ES-I3 (cell line): ENCODE measurements at regions not wholly inside any gene's neighbourhood (a gene's known extent, or its start where the extent isn't known, plus 50 kb on each side); places are given as distances from the start of the nearest gene placed in this dataset.
"Not testable (repeated sequence)": the region's sequence is repeated elsewhere in the genome, so short reads cannot be mapped to it uniquely, and the experiment has no call there.

Source experiments
- H3K36me3 ChIP-seq: 2 replicates; pipeline ENCODE4 v1.6.1; 2013; ENCODE audit warnings: mild to moderate bottlenecking, low read length, control low read depth, moderate library complexity; ENCODE audit not compliant: insufficient read depth
- H3K4me1 ChIP-seq: 2 replicates; pipeline ENCODE4 v1.6.1; 2013; ENCODE audit warnings: mild to moderate bottlenecking, control low read depth, low read length; ENCODE audit not compliant: insufficient read depth
- H3K9ac ChIP-seq: 2 replicates; pipeline ENCODE4 v1.6.1; 2013; ENCODE audit warnings: low read depth, mild to moderate bottlenecking, low read length, moderate library complexity
- H3K9me3 ChIP-seq: 2 replicates; pipeline ENCODE4 v1.6.1; 2013; ENCODE audit warnings: mild to moderate bottlenecking, low read length, moderate library complexity; ENCODE audit not compliant: control insufficient read depth, insufficient read depth

DNA sequence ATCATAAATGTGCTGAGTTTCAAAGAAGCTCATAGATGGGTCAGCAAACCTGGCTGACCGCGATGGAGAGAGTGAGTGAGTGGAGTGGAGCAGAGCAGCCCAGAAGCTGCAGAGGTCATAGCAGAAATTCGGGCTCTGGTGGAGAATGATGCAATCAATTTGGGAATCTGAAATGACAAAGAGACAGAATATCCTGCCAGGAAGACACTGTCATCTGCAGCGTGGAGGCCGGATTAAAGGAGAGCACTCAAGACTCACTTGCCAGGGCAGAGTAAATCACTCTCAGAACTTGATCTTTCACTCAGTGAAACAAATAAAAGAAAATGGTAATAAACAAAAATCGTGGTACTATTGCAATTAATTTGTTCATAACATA lies 109.6 kb upstream of the RREB1 start:
- no peaks in the 10 kb centered on the region for H3K9me3 ChIP-seq
- H3K36me3 ChIP-seq = no peaks in the 10 kb centered on the region
- H3K4me1 ChIP-seq = peaks cover 11% of the 10 kb centered on the region; the same call in 1 of the 2 replicates
- H3K9ac ChIP-seq = no peak overlapping the region

GRCh38 chr6:7000825-7001777 lies 106.7 kb upstream of the RREB1 start:
- Histone ChIP-seq H3K9me3 (no peaks in the 10 kb centered on the region), H3K4me1 (peaks cover 11% of the 10 kb centered on the region; the same call in 1 of the 2 replicates), H3K9ac (no peak overlapping the region), H3K36me3 (no peaks in the 10 kb centered on the region)

DNA sequence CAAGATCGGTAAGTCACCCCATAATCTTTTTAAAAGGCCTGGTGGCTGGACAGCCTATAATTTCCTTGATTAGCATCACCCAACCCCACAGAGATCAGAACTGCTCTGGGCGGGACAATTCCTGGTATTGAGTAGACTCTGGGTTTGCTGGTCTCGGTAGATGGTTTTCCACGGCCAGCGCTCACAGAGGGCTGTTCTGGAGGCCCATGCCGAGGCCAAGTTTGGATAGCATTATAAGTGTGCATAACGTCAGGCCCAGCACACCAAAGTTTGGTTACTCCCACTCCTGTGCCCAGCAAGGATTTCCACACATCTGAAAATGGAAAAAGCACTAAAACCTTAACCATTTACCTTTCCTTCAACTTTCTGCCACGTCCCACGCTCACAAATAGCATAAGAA lies 104.7 kb upstream of the RREB1 start:
- H3K9ac ChIP-seq = no peak overlapping the region
- H3K36me3 ChIP-seq = no peaks in the 10 kb centered on the region
- H3K9me3 ChIP-seq = no peaks in the 10 kb centered on the region
- peaks cover 2% of the 10 kb centered on the region; the same call in 1 of the 2 replicates for H3K4me1 ChIP-seq

- Histone ChIP-seq H3K36me3 (no peaks in the 10 kb centered on the region), H3K9ac (no peak overlapping the region), H3K4me1 (0 out of 2 replicates have a peak, but pooled peaks cover 7% of the 10 kb centered on the region), H3K9me3 (no peaks in the 10 kb centered on the region)
Measured at GRCh38 chr6:7004581-7005297, 103.0 kb upstream of the RREB1 start.

DNA sequence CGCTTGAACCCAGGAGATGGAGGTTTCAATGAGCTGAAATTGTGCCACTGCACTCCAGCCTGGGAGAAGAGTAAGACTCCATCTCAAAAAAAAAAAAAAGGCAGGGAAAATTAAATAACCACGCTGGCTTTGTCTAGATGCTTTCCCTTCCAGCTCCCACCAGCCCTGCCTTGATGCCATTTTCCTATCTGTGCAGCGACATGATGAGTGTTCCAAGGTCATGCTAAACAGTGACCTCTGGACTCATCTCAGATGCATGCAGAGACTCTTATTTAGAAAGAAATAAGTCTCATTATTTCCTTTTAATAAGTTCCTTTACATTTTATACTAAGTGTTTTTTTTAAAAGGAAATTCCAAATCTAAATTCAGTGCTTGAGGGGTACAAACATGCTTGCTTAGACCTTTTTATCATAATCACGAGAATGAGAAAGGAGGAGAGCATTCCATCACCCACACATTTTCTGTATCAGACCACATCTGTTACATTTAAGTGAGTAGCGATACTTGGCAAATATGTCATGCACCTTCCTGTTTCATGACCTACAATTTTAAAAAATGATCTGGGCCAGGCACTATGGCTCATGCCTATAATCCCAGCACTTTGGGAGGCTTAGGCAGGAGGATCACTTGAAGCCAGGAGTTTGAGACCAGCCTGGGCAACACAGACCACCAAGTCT lies 101.1 kb upstream of the RREB1 start:
- no peaks in the 10 kb centered on the region for H3K9me3 ChIP-seq
- H3K4me1 ChIP-seq = 0 out of 2 replicates have a peak, but pooled peaks cover 7% of the 10 kb centered on the region
- H3K36me3 ChIP-seq = no peaks in the 10 kb centered on the region
- H3K9ac ChIP-seq = no peak overlapping the region

DNA sequence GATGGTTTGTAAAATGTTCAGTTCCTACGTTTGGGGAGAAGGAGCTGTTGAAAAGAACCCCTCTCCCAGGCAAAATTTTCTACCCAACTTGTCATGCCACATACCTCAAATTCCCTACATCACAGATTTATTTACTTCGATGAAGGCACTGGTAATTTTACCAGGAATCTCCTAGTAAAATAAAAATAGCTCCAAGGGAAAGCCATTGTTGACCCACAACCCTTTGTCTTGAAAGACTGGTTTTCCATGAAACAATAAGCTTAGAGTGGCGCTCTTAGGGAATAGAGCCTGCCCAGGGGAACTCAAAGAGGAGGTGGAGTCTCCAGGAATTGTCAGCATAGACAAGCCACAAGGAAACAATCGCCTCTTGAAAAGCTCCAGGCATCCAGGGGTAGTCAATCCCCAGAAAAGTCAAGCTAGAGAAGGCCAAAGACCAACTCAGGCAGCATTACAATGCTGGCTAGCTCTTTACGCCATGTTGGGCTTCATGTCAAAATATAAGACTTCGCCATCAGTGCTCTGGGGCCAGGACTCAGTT lies 99.2 kb upstream of the RREB1 start:
- Histone ChIP-seq H3K4me1 (0 out of 2 replicates have a peak, but pooled peaks cover 7% of the 10 kb centered on the region), H3K36me3 (no peaks in the 10 kb centered on the region), H3K9me3 (no peaks in the 10 kb centered on the region), H3K9ac (no peak overlapping the region)

DNA sequence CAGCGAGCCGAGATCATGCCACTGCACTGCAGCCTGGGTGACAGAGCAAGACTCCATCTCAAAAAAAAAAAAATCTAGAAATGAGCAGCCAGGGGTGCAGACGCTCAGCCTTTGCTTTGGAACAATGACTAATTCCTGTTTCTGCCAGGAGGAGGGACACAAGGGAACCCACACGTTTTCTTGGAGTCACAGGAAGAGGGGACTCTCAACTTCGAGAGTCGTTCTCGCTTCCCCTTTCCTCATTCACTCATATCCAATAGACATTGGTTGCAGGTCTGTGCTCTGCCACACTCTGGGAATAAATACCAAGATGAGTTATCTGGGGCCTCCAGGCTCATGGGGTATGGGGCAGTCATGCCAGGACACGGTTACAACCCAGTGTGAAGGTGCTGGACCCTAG lies 91.5 kb upstream of the RREB1 start:
- H3K36me3 ChIP-seq = no peaks in the 10 kb centered on the region
- peaks cover 4% of the 10 kb centered on the region; the same call in 1 of the 2 replicates for H3K4me1 ChIP-seq
- no peak overlapping the region for H3K9ac ChIP-seq
- no peaks in the 10 kb centered on the region for H3K9me3 ChIP-seq

GRCh38 chr6:7021301-7021700 lies 86.5 kb upstream of the RREB1 start:
- peaks cover 2% of the 10 kb centered on the region; the same call in 1 of the 2 replicates for H3K4me1 ChIP-seq
- H3K9ac ChIP-seq = no peak overlapping the region

DNA sequence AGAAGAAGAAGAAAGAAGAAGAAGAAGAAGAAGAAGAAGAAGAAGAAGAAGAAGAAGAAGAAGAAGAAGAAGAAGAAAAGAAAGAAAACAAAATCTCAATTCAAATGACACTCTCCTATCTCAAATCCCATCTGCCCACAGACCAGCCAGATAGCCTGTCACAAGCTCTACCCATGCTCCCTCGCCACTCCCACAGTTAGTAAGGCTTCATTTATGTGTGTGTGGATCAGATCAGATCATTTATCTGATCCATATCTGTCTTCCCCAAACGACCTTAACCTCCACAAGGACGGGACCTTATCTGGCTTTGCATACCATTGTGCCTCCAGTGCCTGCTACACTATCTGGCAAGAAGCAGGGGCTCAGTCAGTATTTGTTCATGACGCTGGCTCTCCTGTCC lies 81.9 kb upstream of the RREB1 start:
- no peak overlapping the region for H3K9ac ChIP-seq
- no peaks in the 10 kb centered on the region for H3K9me3 ChIP-seq
- H3K4me1 ChIP-seq = no peaks in the 10 kb centered on the region
- no peaks in the 10 kb centered on the region for H3K36me3 ChIP-seq

More at GRCh38 chr6:7021301-7021700, 86.5 kb upstream of the RREB1 start:
- H3K9me3 ChIP-seq = no peaks in the 10 kb centered on the region
- no peaks in the 10 kb centered on the region for H3K36me3 ChIP-seq

DNA sequence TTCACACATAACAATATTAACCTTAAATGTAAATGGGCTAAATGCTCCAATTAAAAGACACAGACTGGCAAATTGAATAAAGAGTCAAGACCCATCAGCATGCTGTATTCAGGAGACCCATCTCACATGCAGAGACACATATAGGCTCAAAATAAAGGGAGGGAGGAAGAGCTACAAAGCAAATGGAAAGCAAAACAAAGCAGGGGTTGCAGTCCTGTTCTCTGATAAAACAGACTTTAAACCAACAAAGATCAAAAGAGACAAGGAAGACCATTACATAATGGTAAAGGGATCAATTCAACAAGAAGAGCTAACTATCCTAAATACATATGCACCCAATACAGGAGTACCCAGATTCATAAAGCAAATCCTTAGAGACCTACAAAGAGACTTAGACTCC lies 78.8 kb upstream of the RREB1 start:
- not testable (repeated sequence) for H3K4me1 ChIP-seq, H3K36me3 ChIP-seq, H3K9me3 ChIP-seq, H3K9ac ChIP-seq

DNA sequence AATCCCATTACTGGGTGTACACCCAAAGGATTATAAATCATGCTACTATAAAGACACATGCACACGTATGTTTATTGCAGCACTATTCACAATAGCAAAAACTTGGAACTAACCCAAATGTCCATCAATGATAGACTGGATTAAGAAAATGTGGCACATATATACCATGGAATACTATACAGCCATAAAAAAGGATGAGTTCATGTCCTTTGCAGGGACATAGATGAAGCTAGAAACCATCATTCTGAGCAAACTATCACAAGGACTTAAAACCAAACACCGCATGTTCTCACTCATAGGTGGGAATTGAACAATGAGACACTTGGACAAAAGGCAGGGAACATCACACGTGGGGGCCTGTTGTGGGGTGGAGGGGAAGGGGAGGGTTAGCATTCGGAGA lies 76.8 kb upstream of the RREB1 start:
- H3K9me3 ChIP-seq, H3K4me1 ChIP-seq, H3K36me3 ChIP-seq, H3K9ac ChIP-seq: not testable (repeated sequence)

DNA sequence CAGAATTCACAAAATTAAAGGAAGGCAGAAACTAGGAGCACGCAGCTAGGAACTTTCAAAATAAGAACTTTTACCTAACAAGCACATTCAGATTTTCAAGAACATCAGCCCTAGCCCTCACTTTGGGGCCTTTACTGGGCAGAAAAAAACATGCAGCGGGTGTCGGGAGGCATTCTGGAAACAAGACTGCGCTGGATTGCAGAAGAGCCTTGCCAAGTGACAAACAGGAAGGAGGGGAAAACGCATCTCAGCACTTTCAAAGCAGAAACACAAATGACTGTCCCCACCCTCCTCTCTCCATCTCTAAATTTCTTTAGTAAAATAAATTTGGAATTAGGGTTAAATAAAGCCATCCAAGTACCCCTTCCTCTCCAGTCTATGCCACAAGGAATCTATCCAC lies 74.6 kb upstream of the RREB1 start:
- no peaks in the 10 kb centered on the region for H3K9me3 ChIP-seq
- no peak overlapping the region for H3K9ac ChIP-seq
- no peaks in the 10 kb centered on the region for H3K36me3 ChIP-seq
- H3K4me1 ChIP-seq = no peaks in the 10 kb centered on the region

- no peaks in the 10 kb centered on the region for H3K9me3 ChIP-seq
- H3K9ac ChIP-seq = no peak overlapping the region
- H3K36me3 ChIP-seq = no peaks in the 10 kb centered on the region
- no peaks in the 10 kb centered on the region for H3K4me1 ChIP-seq
Measured at GRCh38 chr6:7034055-7034454, 73.7 kb upstream of the RREB1 start.

DNA sequence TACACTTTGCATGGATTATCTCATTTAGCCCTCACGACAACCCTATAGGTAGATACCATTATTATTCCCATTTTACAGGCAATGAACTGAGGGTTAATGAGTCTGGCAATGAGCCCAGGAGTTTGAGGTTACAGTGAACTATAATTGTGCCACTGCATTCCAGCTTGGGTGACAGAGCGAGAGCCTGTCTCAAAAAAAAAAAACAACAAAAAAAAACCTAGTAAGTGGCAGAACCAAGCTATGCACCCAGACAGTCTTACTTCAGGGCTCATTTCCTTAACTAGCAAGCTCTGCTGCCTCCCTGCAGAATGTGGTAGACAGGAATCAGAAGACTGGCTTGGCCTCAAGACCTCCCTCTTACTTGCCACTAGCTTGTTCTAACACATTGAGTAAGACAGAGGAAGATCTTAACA lies 71.9 kb upstream of the RREB1 start:
- H3K9ac ChIP-seq = no peak overlapping the region
- no peaks in the 10 kb centered on the region for H3K9me3 ChIP-seq
- H3K36me3 ChIP-seq = no peaks in the 10 kb centered on the region
- H3K4me1 ChIP-seq = no peaks in the 10 kb centered on the region
